Left cardiac atrium (tissue), 4 donors: ENCODE measurements at regions not wholly inside any gene's neighbourhood (a gene's known extent, or its start where the extent isn't known, plus 50 kb on each side); places are given as distances from the start of the nearest gene placed in this dataset.
"Not testable (repeated sequence)": the region's sequence is repeated elsewhere in the genome, so short reads cannot be mapped to it uniquely, and the experiment has no call there.

Experiments
- ATAC-seq, 2 donors: fragments of 200-7000 bp; cut with Tn5 transposase; one replicate each; pipeline ENCODE4 v1.9.1; 2020; ENCODE audit warnings: mild to moderate bottlenecking in 2 of 2, moderate library complexity in 2 of 2
- DNase-seq: peaks from one replicate; pipeline ENCODE4 v3.0.0-alpha.2; 2020
- intact Hi-C, 2 donors: fragments of 100-400 bp; cut with DNase I; formaldehyde crosslinking; loops; one replicate each; pipeline versions ENCODE4 v1.14.1 to v1.15.1; 2022 to 2023
- donor health status: DM: no; HTN: yes; CAD: no.
- donor health status: DM: no; HTN: yes; CAD: no; lungs with severe emphysema.
- donor health status: DM: yes; HTN: yes; CAD: no.
- donor health status: Dilated cardiomyopathy.

GRCh38 chr1:200262326-200262965 is 147.4 kb downstream of the ZNF281 start:
- ATAC-seq (no peak), DNase-seq (no peak)
- intact Hi-C loops = no loop called here

- no peak for DNase-seq
- intact Hi-C loops = no loop called here
- ATAC-seq = no peak
Observed at GRCh38 chr1:200260597-200261335, 149.1 kb downstream of the ZNF281 start.

- intact Hi-C loops = no loop called here
- ATAC-seq = no peak
- no peak for DNase-seq
Observed at GRCh38 chr1:200258447-200259375, 151.1 kb downstream of the ZNF281 start.

GRCh38 chr1:200257235-200257634 is 152.6 kb downstream of the ZNF281 start:
- ATAC-seq (no peak), DNase-seq (no peak)
- intact Hi-C loops = no loop called here

- intact Hi-C loops, DNase-seq, ATAC-seq: not testable (repeated sequence)
Observed at GRCh38 chr1:200254602-200255001, 155.2 kb downstream of the ZNF281 start.

- ATAC-seq = no peak
- no peak for DNase-seq
- intact Hi-C loops = no loop called here
Observed at GRCh38 chr1:200253774-200254495, 155.9 kb downstream of the ZNF281 start.

GRCh38 chr1:200252531-200252930 is 157.3 kb downstream of the ZNF281 start:
- no peak for DNase-seq
- intact Hi-C loops = no loop called here
- no peak for ATAC-seq

- intact Hi-C loops = no loop called here
- no peak for DNase-seq
- ATAC-seq = no peak
Observed at GRCh38 chr1:200250469-200250868, 159.4 kb downstream of the ZNF281 start.

- DNase-seq (no peak), ATAC-seq (no peak)
- intact Hi-C loops = no loop called here
Observed at GRCh38 chr1:200248541-200248940, 161.3 kb downstream of the ZNF281 start.

GRCh38 chr1:200247518-200247917 is 162.3 kb downstream of the ZNF281 start:
- ATAC-seq (no peak), DNase-seq (no peak)
- intact Hi-C loops = no loop called here

- intact Hi-C loops = no loop called here
- peak; percentile 42 for DNase-seq
- no peak for ATAC-seq
Observed at GRCh38 chr1:200245473-200245872, 164.4 kb downstream of the ZNF281 start.

GRCh38 chr1:200243042-200243437 is 166.8 kb downstream of the ZNF281 start:
- intact Hi-C loops = no loop called here

GRCh38 chr1:200242110-200243041 is 167.5 kb downstream of the ZNF281 start:
- intact Hi-C loops = no loop called here
- DNase-seq (no peak), ATAC-seq (peak in 1 of 2 donors; percentile 5)

More at GRCh38 chr1:200243042-200243437, 166.8 kb downstream of the ZNF281 start:
- ATAC-seq (no peak), DNase-seq (no peak)

- DNase-seq = peak; percentile 30
- intact Hi-C loops = no loop called here
- ATAC-seq = no peak
Observed at GRCh38 chr1:200240656-200241055, 169.2 kb downstream of the ZNF281 start.

- ATAC-seq = no peak
- DNase-seq = no peak
- intact Hi-C loops = no loop called here
Observed at GRCh38 chr1:200238311-200238710, 171.5 kb downstream of the ZNF281 start.

GRCh38 chr1:200237066-200237465 is 172.8 kb downstream of the ZNF281 start:
- ATAC-seq (no peak), DNase-seq (no peak)
- intact Hi-C loops = no loop called here

- ATAC-seq = no peak
- no peak for DNase-seq
Observed at GRCh38 chr1:200234938-200235337, 174.9 kb downstream of the ZNF281 start.

GRCh38 chr1:200233393-200233792 is 176.4 kb downstream of the ZNF281 start:
- DNase-seq (no peak), ATAC-seq (no peak)
- intact Hi-C loops = no loop called here

More at GRCh38 chr1:200234938-200235337, 174.9 kb downstream of the ZNF281 start:
- intact Hi-C loops = no loop called here
